Skeletal muscle satellite cell (primary cell): ENCODE measurements at regions not wholly inside any gene's neighbourhood (a gene's known extent, or its start where the extent isn't known, plus 50 kb on each side); places are given as distances from the start of the nearest gene placed in this dataset.
"Not testable (repeated sequence)": the region's sequence is repeated elsewhere in the genome, so short reads cannot be mapped to it uniquely, and the experiment has no call there.

ENCODE experiments used
- H3K27me3 ChIP-seq: 2 replicates; pipeline ENCODE4 v1.7.0; 2013; ENCODE audit warnings: low read length; ENCODE audit not compliant: control insufficient read depth, insufficient read depth
- H3K36me3 ChIP-seq: 2 replicates; pipeline ENCODE4 v1.7.0; 2013; ENCODE audit warnings: mild to moderate bottlenecking, control low read depth, low read length; ENCODE audit not compliant: insufficient read depth
- H3K4me1 ChIP-seq: 2 replicates; pipeline ENCODE4 v1.7.0; 2013; ENCODE audit warnings: low read length; ENCODE audit not compliant: control insufficient read depth, insufficient read depth
- H3K4me2 ChIP-seq: 2 replicates; pipeline ENCODE4 v1.7.0; 2013; ENCODE audit warnings: mild to moderate bottlenecking, low read length
- H3K4me3 ChIP-seq: 2 replicates; pipeline ENCODE4 v1.7.0; 2013; ENCODE audit warnings: low read length
- H3K9ac ChIP-seq: 2 replicates; pipeline ENCODE4 v1.7.0; 2013; ENCODE audit warnings: mild to moderate bottlenecking, low read depth, low read length, moderate library complexity
- H3K9me3 ChIP-seq: replicated peaks from 2 replicates; pipeline ENCODE4 v1.7.0; 2013; ENCODE audit warnings: mild to moderate bottlenecking, control low read depth, low read length

DNA sequence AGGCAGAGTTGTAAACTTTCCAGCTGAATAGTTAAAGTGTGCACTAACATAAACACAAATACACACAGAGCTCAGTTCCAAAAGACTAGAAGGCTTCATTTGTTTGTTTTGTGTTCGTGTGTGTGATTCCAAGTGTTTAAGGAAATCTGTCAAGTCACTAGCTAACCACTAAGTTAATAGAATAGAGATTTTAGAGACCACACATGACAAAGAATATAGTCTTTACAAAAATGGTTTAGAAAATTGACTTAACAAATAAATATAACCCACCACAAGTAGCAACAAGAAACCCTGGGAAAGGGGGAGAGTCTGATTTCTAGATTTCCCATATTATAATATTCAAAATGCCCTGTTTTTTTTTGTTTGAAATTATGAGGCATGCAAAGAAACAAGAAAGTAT, 209.4 kb downstream of the FZD1 start:
- Histone ChIP-seq H3K4me2 (no peak overlapping the region), H3K36me3 (no peaks in the 10 kb centered on the region), H3K9me3 (peaks cover 2% of the 10 kb centered on the region), H3K4me3 (no peak overlapping the region), H3K27me3 (no peaks in the 10 kb centered on the region), H3K9ac (no peak overlapping the region), H3K4me1 (no peaks in the 10 kb centered on the region)

DNA sequence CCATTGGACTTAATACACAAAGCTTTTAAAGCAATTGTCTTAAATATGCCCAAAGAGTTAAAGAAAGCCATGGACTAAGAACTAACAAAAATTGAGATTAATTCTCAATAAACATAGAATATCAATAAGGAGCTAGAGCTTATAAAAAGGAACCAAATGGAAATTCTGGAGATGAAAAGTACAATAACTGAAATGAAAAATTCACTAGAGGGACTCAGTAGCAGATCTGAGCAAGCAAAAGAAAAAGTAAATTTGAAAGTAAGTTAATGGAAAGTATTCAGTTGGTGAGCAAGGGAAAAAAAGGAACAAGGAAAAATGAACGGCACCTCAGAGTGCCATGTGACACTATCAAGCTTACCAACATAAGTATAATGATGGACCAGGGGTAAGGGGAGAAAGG, 209.8 kb downstream of the FZD1 start:
- Histone ChIP-seq H3K4me3 (no peak overlapping the region), H3K27me3 (no peaks in the 10 kb centered on the region), H3K36me3 (no peaks in the 10 kb centered on the region), H3K4me2 (no peak overlapping the region), H3K9ac (no peak overlapping the region), H3K4me1 (no peaks in the 10 kb centered on the region), H3K9me3 (peaks cover 2% of the 10 kb centered on the region)

DNA sequence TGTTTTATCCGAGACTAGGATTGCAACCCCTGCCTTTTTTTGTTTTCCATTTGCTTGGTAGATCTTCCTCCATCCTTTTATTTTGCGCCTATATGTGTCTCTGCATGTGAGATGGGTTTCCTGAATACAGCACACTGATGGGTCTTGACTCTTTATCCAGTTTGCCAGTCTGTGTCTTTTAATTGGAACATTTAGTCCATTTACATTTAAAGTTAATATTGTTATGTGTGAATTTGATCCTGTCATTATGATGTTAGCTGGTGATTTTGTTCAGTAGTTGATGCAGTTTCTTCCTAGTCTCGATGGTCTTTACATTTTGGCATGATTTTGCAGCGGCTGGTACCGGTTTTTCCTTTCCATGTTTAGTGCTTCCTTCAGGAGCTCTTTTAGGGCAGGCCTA, 216.2 kb downstream of the FZD1 start:
- H3K36me3 ChIP-seq, H3K9me3 ChIP-seq, H3K4me2 ChIP-seq, H3K4me1 ChIP-seq, H3K27me3 ChIP-seq, H3K9ac ChIP-seq, H3K4me3 ChIP-seq: not testable (repeated sequence)

DNA sequence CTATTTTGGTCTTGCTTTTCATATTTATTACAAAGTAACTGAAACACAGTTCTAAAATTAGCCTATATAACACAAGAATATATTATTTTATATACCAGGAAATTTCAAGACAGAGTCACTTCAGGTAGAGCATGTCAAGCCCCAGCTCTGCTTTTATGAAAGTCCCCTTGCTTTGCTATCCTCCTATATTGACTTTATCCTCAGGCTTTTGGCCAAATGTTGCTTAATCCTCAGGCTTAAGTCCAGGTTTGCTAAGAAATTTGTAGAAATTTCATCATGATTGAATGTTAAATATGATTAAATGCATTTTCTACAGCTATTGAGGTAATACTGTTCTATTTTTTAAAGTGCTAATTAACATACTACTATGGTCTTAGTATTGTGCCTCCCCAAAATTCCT, 227.6 kb downstream of the FZD1 start:
- no peaks in the 10 kb centered on the region for H3K9me3 ChIP-seq
- no peaks in the 10 kb centered on the region for H3K4me1 ChIP-seq
- H3K4me2 ChIP-seq = no peak overlapping the region
- no peaks in the 10 kb centered on the region for H3K36me3 ChIP-seq
- no peak overlapping the region for H3K9ac ChIP-seq
- H3K27me3 ChIP-seq = peaks cover 2% of the 10 kb centered on the region
- no peak overlapping the region for H3K4me3 ChIP-seq

DNA sequence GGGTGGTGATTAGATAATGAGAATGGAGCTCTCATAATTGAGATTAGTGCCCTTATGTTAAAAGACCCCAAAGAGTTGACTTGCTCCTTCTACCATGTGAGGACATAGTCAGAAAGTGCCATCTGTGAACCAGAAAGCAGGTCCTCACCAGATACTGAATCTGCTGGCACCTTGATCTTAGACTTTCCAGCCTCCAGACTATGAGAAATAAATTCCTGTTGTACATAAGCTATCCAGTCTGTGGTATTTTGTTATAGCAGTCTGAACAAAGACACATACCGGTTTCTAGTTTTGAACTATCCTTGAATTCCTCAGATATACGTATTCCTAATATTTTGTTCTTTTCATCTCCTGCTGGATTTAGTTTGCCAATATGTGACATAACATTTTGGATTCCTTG, 228.1 kb downstream of the FZD1 start:
- Histone ChIP-seq H3K4me3 (no peak overlapping the region), H3K4me2 (no peak overlapping the region), H3K9me3 (no peaks in the 10 kb centered on the region), H3K36me3 (no peaks in the 10 kb centered on the region), H3K27me3 (peaks cover 2% of the 10 kb centered on the region), H3K9ac (no peak overlapping the region), H3K4me1 (no peaks in the 10 kb centered on the region)

DNA sequence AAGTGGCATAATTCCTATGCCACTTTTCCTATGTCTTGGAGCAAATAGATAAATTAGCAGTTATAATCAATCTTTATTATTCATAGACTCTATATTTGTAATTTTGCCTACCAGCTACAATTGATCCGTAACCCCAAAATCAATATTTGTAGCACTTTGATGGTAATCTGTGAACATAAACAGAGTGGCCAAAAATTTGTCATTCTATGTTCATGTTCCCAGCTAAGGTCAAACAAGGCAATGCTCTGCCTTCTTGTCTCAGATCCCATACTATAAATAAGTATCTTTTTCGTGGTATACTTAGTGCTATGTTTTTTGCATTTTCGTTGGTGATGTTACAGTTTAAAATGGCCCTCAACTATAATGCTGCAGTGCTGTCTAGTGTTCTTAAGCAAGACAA, 228.5 kb downstream of the FZD1 start:
- H3K4me3 ChIP-seq = no peak overlapping the region
- H3K4me2 ChIP-seq = no peak overlapping the region
- no peaks in the 10 kb centered on the region for H3K9me3 ChIP-seq

DNA sequence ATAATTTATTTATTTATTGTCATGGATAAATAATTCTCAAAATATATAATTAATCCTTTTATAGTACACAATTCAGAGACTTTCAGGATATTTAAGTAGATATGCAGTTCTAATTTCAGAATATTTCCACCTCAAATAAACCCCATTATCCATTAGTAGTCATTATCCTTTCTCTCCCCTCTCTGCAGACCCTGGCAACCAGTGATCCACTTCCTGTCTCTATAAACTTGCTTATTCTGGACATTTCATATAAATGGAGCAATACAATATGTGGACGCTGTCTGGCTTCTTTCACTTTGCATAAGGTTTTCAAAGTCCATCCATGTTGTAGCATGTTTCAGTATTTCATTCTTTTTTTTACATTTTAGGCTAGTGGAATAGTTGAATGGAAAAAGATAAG, 230.2 kb downstream of the FZD1 start:
- peaks cover 2% of the 10 kb centered on the region for H3K27me3 ChIP-seq
- H3K36me3 ChIP-seq = no peaks in the 10 kb centered on the region
- H3K9ac ChIP-seq = no peak overlapping the region
- no peak overlapping the region for H3K4me2 ChIP-seq
- H3K4me3 ChIP-seq = no peak overlapping the region
- H3K4me1 ChIP-seq = no peaks in the 10 kb centered on the region
- H3K9me3 ChIP-seq = no peaks in the 10 kb centered on the region

More for the DNA sequence above, 228.5 kb downstream of the FZD1 start:
- Histone ChIP-seq H3K4me1 (no peaks in the 10 kb centered on the region), H3K9ac (no peak overlapping the region), H3K36me3 (no peaks in the 10 kb centered on the region), H3K27me3 (peaks cover 2% of the 10 kb centered on the region)

DNA sequence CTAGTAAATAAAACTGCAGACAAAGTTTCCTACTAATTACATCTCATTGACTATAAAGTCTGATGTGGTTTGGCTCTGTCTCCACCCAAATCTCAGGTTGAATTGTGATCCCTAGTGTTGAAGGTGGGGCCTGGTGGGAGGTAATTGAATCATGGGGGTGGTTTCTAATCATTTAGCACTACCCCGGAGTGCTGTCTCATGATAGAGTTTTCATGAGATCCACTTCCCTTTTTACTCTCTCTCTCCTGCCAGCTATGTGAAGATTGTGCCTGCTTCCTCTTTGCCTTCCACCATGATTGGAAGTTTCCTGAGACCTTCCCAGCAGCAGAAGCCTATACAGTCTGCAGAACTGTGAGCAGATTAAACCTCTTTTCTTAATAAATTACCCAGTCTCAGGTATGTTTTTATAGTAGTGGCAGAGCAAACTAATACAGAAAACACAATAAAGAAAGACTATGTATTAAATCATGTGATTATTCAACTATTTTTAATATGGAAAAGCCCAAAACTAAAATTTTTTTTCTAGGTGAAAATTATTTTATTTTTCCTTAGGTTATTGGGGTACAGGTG, 232.1 kb downstream of the FZD1 start:
- H3K4me2 ChIP-seq = no peak overlapping the region
- H3K27me3 ChIP-seq = peaks cover 2% of the 10 kb centered on the region
- H3K36me3 ChIP-seq = no peaks in the 10 kb centered on the region
- no peak overlapping the region for H3K9ac ChIP-seq
- H3K4me1 ChIP-seq = no peaks in the 10 kb centered on the region
- H3K9me3 ChIP-seq = no peaks in the 10 kb centered on the region
- no peak overlapping the region for H3K4me3 ChIP-seq

DNA sequence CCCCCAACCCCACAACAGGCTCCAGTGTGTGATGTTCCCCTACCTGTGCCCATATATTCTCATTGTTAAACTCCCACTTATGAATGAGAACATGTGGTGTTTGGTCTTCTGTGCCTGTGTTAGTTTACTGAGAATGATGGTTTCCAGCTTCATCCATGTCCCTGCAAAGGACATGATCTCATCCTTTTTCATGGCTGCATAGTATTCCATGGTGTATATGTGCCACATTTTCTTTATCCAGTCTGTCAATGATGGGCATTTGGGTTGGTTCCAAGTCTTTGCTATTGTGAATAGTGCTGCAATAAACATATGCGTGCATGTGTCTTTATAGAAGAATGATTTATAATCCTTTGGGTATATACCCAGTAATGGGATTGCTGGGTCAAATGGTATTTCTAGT, 233.0 kb downstream of the FZD1 start:
- not testable (repeated sequence) for H3K27me3 ChIP-seq, H3K4me3 ChIP-seq, H3K4me2 ChIP-seq, H3K9ac ChIP-seq, H3K4me1 ChIP-seq, H3K9me3 ChIP-seq, H3K36me3 ChIP-seq

DNA sequence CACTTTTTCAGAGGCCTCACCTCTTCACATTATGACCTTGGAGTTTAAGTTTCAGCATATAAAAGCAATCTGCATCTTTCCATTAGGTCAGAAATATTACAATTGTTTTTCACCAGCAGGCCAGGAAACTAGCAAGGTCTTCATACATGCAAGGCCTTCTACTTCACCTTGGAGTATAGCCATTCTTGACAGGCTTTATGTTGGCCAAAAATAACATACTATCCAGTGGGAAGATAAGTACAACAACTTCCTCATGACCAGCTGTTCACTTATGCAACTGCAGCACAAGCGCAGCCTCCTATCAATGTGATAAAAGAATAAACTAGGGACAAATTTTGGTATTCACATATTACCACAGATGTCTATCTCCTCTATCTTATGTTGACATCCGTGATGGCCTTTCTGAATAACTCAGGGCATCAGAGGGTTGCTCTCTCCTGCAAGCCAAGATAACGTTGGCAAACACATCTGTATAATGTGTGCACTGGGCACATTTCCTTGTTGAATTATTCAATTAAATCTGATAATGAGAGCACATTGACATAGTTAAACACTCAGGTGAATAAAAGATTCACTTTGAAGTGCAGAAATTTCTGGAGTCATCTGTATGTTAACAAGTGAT, 239.8 kb downstream of the FZD1 start:
- H3K9ac ChIP-seq = no peak overlapping the region
- no peaks in the 10 kb centered on the region for H3K9me3 ChIP-seq
- H3K36me3 ChIP-seq = no peaks in the 10 kb centered on the region
- no peaks in the 10 kb centered on the region for H3K4me1 ChIP-seq
- H3K27me3 ChIP-seq = no peaks in the 10 kb centered on the region
- H3K4me3 ChIP-seq = no peak overlapping the region
- H3K4me2 ChIP-seq = no peak overlapping the region

DNA sequence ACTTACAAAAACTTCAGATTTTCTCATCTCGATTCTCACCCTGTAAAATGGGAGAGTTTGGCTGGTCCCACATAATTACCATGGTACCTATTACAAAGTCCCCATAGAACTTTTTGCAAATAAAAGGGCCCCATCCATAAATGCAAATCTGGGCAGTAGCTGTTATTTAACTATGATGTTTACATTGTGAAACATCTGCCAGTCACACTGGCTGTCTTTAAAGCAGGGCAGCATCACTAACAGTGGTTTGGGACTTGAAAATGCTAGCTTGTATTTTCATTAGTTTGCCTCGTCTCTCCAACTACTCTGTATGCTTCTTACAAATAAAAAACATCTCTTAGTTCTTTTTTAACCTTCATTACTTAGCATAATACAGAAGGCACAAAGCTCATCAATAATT, 240.7 kb downstream of the FZD1 start:
- Histone ChIP-seq H3K4me3 (no peak overlapping the region), H3K36me3 (no peaks in the 10 kb centered on the region), H3K27me3 (no peaks in the 10 kb centered on the region), H3K9ac (no peak overlapping the region), H3K9me3 (no peaks in the 10 kb centered on the region), H3K4me2 (no peak overlapping the region), H3K4me1 (no peaks in the 10 kb centered on the region)

DNA sequence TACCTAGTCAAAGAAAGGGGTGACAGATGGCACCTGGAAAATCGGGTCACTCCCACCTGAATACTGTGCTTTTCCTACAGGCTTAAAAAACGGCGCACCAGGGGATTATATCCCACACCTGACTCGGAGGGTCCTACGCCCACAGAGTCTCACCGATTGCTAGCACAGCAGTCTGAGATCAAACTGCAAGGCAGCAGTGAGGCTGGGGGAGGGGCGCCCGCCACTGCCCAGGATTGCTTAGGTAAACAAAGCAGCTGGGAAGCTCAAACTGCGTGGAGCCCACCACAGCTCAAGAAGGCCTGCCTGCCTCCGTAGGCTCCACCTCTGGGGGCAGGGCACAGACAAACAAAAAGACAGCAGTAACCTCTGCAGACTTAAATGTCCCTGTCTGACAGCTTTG, 242.7 kb downstream of the FZD1 start:
- not testable (repeated sequence) for H3K9me3 ChIP-seq, H3K4me1 ChIP-seq, H3K36me3 ChIP-seq, H3K27me3 ChIP-seq, H3K4me2 ChIP-seq, H3K9ac ChIP-seq, H3K4me3 ChIP-seq
